ENCODE measurements at regions not wholly inside any gene's neighbourhood (a gene's known extent, or its start where the extent isn't known, plus 50 kb on each side); places are given as distances from the start of the nearest gene placed in this dataset.

DNA sequence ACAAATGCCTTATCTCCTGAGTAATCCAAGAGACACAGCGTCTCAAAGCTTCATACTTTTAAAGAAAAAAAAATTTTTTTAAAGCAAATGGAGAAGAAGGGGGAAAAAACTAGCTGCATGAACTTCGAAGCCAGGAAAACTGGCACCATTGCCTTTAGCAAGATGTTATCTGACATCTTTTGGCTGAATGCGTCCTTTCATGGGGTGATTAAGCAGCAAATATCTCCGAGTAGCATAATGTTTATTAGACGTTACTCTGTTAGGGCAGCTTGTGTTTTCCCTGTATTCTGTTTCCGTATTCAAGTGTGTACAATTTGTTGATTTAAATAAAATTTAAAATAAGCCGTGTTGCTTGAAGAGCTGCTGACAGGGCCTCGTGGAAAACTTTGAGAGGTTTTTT is 76.5 kb upstream of the TSHZ2 start:
- CTCF ChIA-PET, result no interaction called here
- no peak overlapping the region for H3K4me3 ChIP-seq (replicated peaks in 1 of 2; ENCODE audit: low read depth in 1 of 2, low read length in 2 of 2)
- no peaks in the 10 kb centered on the region for H4K20me1 ChIP-seq (ENCODE audit: insufficient read depth)
- no peaks in the 10 kb centered on the region for H3K4me1 ChIP-seq (ENCODE audit: control insufficient read depth in 1 of 2, insufficient read depth in 2 of 2, low read length in 2 of 2)
- RAD21 ChIA-PET (ENCODE audit: low non-redundant PET in 1 of 2, low total read pairs in 2 of 2, uncharacterized antibody in 2 of 2, unreplicated experiment in 2 of 2), result no interaction called here
- ATAC-seq (no peak), DNase-seq (ENCODE audit: low read depth, low spot score) (no peak)
- BruUV-seq (replicated peaks), result no TSS peak
- no peaks in the 10 kb centered on the region for H3K9me2 ChIP-seq (ENCODE audit: insufficient read depth)
- no peak overlapping the region for H2AFZ ChIP-seq (ENCODE audit: low read depth, low read length, poor library complexity, severe bottlenecking)
- TF ChIP-seq POLR2A (IDR thresholded peaks at IDR 0.05; ENCODE audit: borderline replicate concordance, extremely low read depth, insufficient read depth, insufficient read length) (no peak), ZFX (IDR thresholded peaks at IDR 0.05) (no peak), EGR1 (IDR thresholded peaks at IDR 0.05; ENCODE audit: low read depth) (no peak), FOSL1 (IDR thresholded peaks at IDR 0.05; ENCODE audit: low read depth) (no peak), YY1 (IDR thresholded peaks at IDR 0.05; ENCODE audit: extremely low read depth, insufficient replicate concordance, low read depth, low read length) (no peak), SRF (IDR thresholded peaks at IDR 0.05; ENCODE audit: low read depth) (no peak)
- no peak overlapping the region for H3K9ac ChIP-seq (ENCODE audit: low read length)
- no peak overlapping the region for H3K27ac ChIP-seq (ENCODE audit: low read depth, low read length)
- H3K4me2 ChIP-seq (ENCODE audit: low read length), result no peak overlapping the region
- no peaks in the 10 kb centered on the region for H3K27me3 ChIP-seq (ENCODE audit: insufficient read depth, low read length)
- H3K36me3 ChIP-seq (ENCODE audit: control insufficient read depth in 1 of 2, insufficient read depth in 2 of 2, low read length in 2 of 2), result no peaks in the 10 kb centered on the region
- H3K79me2 ChIP-seq (ENCODE audit: insufficient read depth, low read length), result no peaks in the 10 kb centered on the region
- POLR2A ChIA-PET, result no interaction called here
- peaks cover 0 to 18% of the 10 kb centered on the region in 2 experiments; a peak in 1 of 4 replicates for H3K9me3 ChIP-seq (ENCODE audit: control insufficient read depth in 1 of 2, insufficient read depth in 1 of 2, low read depth in 1 of 2, low read length in 2 of 2)
- intact Hi-C loops (cut with micrococcal nuclease), result no loop called here

DNA sequence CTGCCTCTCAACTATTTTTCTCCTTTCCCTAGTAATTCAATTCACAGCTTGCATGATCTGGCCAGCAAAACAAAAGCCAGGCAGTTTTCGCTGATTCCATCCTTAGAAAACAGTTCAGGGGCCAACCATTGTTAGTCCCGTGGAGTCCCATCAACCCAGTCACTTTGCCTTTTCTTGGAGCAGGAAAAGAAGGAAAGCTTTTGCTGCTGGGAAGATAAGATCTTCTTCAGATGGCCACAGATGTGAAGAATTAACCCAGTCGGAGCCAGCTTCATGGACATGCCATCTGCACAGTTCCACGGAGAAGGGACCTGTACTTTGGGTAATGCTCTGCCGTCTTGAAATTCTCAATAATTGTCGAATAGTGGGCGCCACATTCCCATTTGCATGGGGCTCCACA is 76.9 kb upstream of the TSHZ2 start:
- Histone ChIP-seq H3K9ac (ENCODE audit: low read length) (no peak overlapping the region), H3K4me1 (ENCODE audit: control insufficient read depth in 1 of 2, insufficient read depth in 2 of 2, low read length in 2 of 2) (no peaks in the 10 kb centered on the region), H3K9me3 (ENCODE audit: control insufficient read depth in 1 of 2, insufficient read depth in 1 of 2, low read depth in 1 of 2, low read length in 2 of 2) (peaks cover 0 to 18% of the 10 kb centered on the region in 2 experiments; a peak in 1 of 4 replicates), H3K4me3 (replicated peaks in 1 of 2; ENCODE audit: low read depth in 1 of 2, low read length in 2 of 2) (no peak overlapping the region), H4K20me1 (ENCODE audit: insufficient read depth) (no peaks in the 10 kb centered on the region), H3K27me3 (ENCODE audit: insufficient read depth, low read length) (no peaks in the 10 kb centered on the region), H3K27ac (ENCODE audit: low read depth, low read length) (no peak overlapping the region), H2AFZ (ENCODE audit: low read depth, low read length, poor library complexity, severe bottlenecking) (no peak overlapping the region), H3K79me2 (ENCODE audit: insufficient read depth, low read length) (no peaks in the 10 kb centered on the region), H3K4me2 (ENCODE audit: low read length) (no peak overlapping the region), H3K36me3 (ENCODE audit: control insufficient read depth in 1 of 2, insufficient read depth in 2 of 2, low read length in 2 of 2) (no peaks in the 10 kb centered on the region), H3K9me2 (ENCODE audit: insufficient read depth) (no peaks in the 10 kb centered on the region)
- intact Hi-C loops (cut with micrococcal nuclease), result no loop called here
- ATAC-seq (no peak), DNase-seq (ENCODE audit: low read depth, low spot score) (no peak)
- ChIA-PET POLR2A (no interaction called here), CTCF (no interaction called here), RAD21 (ENCODE audit: low non-redundant PET in 1 of 2, low total read pairs in 2 of 2, uncharacterized antibody in 2 of 2, unreplicated experiment in 2 of 2) (no interaction called here)
- BruUV-seq (replicated peaks), result no TSS peak
- TF ChIP-seq ZNF274 (IDR thresholded peaks at IDR 0.05; ENCODE audit: low read depth, low read length) (no peak), EZH2phosphoT487 (IDR thresholded peaks at IDR 0.05; ENCODE audit: borderline replicate concordance) (no peak), SIN3A (IDR thresholded peaks at IDR 0.05; ENCODE audit: low read depth) (no peak), POLR2A (IDR thresholded peaks at IDR 0.05; ENCODE audit: borderline replicate concordance, extremely low read depth, insufficient read depth, insufficient read length) (no peak), FOSL1 (IDR thresholded peaks at IDR 0.05; ENCODE audit: low read depth) (no peak), JUND (IDR thresholded peaks at IDR 0.05) (no peak), TCF7L2 (IDR thresholded peaks at IDR 0.05; ENCODE audit: borderline replicate concordance, extremely low read depth, insufficient read depth, insufficient read length) (no peak), CBX3 (IDR thresholded peaks at IDR 0.05; ENCODE audit: low read depth) (no peak), CEBPB (IDR thresholded peaks at IDR 0.05; ENCODE audit: low read depth) (no peak), EZH2 (IDR thresholded peaks at IDR 0.05) (no peak)
- TF ChIP-seq, protein P1, sequence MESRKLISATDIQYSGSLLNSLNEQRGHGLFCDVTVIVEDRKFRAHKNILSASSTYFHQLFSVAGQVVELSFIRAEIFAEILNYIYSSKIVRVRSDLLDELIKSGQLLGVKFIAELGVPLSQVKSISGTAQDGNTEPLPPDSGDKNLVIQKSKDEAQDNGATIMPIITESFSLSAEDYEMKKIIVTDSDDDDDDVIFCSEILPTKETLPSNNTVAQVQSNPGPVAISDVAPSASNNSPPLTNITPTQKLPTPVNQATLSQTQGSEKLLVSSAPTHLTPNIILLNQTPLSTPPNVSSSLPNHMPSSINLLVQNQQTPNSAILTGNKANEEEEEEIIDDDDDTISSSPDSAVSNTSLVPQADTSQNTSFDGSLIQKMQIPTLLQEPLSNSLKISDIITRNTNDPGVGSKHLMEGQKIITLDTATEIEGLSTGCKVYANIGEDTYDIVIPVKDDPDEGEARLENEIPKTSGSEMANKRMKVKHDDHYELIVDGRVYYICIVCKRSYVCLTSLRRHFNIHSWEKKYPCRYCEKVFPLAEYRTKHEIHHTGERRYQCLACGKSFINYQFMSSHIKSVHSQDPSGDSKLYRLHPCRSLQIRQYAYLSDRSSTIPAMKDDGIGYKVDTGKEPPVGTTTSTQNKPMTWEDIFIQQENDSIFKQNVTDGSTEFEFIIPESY (IDR thresholded peaks at IDR 0.05; ENCODE audit: extremely low read depth, insufficient replicate concordance, low read length), result no peak

Data from HCT116 (cell line).